Effector memory CD8-positive, alpha-beta T cell (primary cell): ENCODE measurements at regions not wholly inside any gene's neighbourhood (a gene's known extent, or its start where the extent isn't known, plus 50 kb on each side); places are given as distances from the start of the nearest gene placed in this dataset.

Source experiments
- ATAC-seq: fragments of 150-1000 bp; cut with Tn5 transposase; replicated peaks from 2 replicates; pipeline ENCODE4 v1.10.0; 2021; ENCODE audit warnings: mild to moderate bottlenecking, moderate library complexity
- DNase-seq, 3 experiments: peaks; one replicate each; pipeline ENCODE4 v3.0.0; 2021
- H3K27ac Mint-ChIP-seq, 2 donors: one replicate each; pipeline ENCODE4 v1.8.0; 2022; ENCODE audit warnings: mild to moderate bottlenecking in 2 of 2, mixed read lengths in 2 of 2, moderate library complexity in 2 of 2
- H3K27me3 Mint-ChIP-seq, 2 donors: one replicate each; pipeline ENCODE4 v1.8.0; 2022; ENCODE audit warnings: mixed read lengths in 2 of 2
- H3K36me3 Mint-ChIP-seq: one replicate; pipeline ENCODE4 v1.8.0; 2022; ENCODE audit warnings: mild to moderate bottlenecking, moderate library complexity, mixed read lengths; ENCODE audit not compliant: insufficient read depth
- H3K4me1 Mint-ChIP-seq, 2 donors: one replicate each; pipeline ENCODE4 v1.8.0; 2022; ENCODE audit warnings: low read depth in 2 of 2, mixed read lengths in 2 of 2
- H3K4me3 Mint-ChIP-seq, 2 donors: one replicate each; pipeline ENCODE4 v1.8.0; 2022; ENCODE audit warnings: mild to moderate bottlenecking in 2 of 2, mixed read lengths in 2 of 2, moderate library complexity in 2 of 2
- H3K9me3 Mint-ChIP-seq, 2 donors: one replicate each; pipeline ENCODE4 v1.8.0; 2022; ENCODE audit warnings: mixed read lengths in 2 of 2

GRCh38 chr3:17979252-17979651, 236.8 kb upstream of the TBC1D5 start:
- no peaks in the 10 kb centered on the region for H3K4me1 Mint-ChIP-seq

GRCh38 chr3:17974206-17974841, 231.9 kb upstream of the TBC1D5 start:
- Mint-ChIP-seq H3K36me3 (no peaks in the 10 kb centered on the region), H3K4me1 (no peaks in the 10 kb centered on the region), H3K27ac (no peak overlapping the region), H3K4me3 (no peak overlapping the region), H3K9me3 (no peaks in the 10 kb centered on the region), H3K27me3 (peaks cover 10 to 19% of the 10 kb centered on the region in 2 donors)
- no peak for DNase-seq
- ATAC-seq: no peak

More at GRCh38 chr3:17979252-17979651, 236.8 kb upstream of the TBC1D5 start:
- Mint-ChIP-seq H3K36me3 (no peaks in the 10 kb centered on the region), H3K27me3 (peaks cover 28 to 43% of the 10 kb centered on the region in 2 donors), H3K27ac (no peak overlapping the region), H3K9me3 (no peaks in the 10 kb centered on the region), H3K4me3 (no peak overlapping the region)
- ATAC-seq: no peak
- no peak for DNase-seq

DNA sequence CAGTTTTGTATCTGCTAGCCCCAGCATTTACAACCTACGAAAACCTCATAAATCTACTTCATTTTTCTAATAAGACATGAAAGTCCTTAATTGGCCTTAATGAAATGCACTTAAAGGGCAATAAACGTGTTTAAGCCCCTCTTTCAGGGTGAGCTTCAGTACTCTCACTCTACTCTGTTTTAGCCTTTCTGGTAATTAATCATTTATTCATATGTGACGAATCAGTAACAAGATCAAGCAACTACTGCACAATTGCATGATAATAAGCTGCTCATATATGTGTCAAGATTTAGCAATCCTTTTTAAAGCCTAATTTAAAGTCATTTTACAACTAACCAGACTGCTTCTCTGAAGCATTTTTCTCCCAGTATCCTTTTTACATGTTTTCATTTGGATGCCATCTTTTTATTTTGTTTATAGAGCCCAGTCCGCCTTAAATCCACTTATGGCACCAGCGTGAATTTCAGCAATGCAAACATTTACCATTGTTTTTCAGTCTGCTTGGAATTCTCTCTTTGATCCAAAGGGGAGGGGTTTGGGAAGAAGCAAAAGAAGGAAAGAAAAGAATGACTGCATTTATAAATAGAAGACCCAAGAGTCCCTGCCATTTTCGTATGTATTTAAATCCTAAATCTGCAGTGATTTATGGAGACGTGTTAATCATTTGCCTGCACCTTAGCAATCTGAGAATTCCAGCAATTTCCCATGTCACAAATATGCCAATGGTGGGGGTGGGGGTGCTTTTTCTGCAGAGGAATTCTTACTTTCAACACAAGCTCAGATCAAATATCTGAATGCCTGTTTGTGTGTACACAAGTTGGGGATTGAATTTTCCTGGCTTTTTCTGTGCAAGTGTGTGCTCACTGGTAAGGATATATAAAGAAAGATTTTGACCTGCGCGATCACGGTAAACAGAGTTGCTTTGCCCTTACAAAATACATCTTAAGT, 230.8 kb upstream of the TBC1D5 start:
- DNase-seq (no peak), ATAC-seq (no peak)
- Mint-ChIP-seq H3K4me3 (no peak overlapping the region), H3K4me1 (no peaks in the 10 kb centered on the region), H3K9me3 (no peaks in the 10 kb centered on the region), H3K27me3 (peaks cover 16 to 17% of the 10 kb centered on the region in 2 donors), H3K27ac (no peak overlapping the region), H3K36me3 (no peaks in the 10 kb centered on the region)

GRCh38 chr3:17972476-17972875, 230.0 kb upstream of the TBC1D5 start:
- ATAC-seq (no peak), DNase-seq (no peak)
- H3K27ac Mint-ChIP-seq: no peak overlapping the region
- no peaks in the 10 kb centered on the region for H3K4me1 Mint-ChIP-seq
- H3K9me3 Mint-ChIP-seq: no peaks in the 10 kb centered on the region
- peaks cover 16 to 17% of the 10 kb centered on the region in 2 donors for H3K27me3 Mint-ChIP-seq
- H3K36me3 Mint-ChIP-seq: no peaks in the 10 kb centered on the region
- H3K4me3 Mint-ChIP-seq: no peak overlapping the region

DNA sequence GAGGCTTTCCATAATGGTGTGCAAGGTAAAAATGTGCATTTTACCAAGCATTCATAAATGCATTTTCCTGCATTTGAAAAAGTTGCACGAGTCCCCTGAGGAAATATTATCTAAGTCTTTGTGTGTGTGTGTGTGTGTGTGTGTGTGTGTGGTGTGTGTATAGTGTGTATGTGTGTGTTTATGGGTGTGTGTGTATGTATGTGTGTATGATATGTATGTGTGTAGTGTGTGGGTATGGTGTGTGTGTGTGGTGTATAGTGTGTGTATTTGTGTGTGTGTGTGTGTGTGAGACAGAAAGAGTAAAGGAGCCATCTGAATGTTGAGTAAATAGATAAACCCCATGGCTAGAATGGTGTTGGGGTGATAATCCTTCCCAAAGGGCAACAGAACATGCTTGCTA, 229.6 kb upstream of the TBC1D5 start:
- H3K27ac Mint-ChIP-seq: no peak overlapping the region
- no peak overlapping the region for H3K4me3 Mint-ChIP-seq
- H3K9me3 Mint-ChIP-seq: no peaks in the 10 kb centered on the region
- H3K36me3 Mint-ChIP-seq: no peaks in the 10 kb centered on the region
- ATAC-seq (no peak), DNase-seq (no peak)
- H3K4me1 Mint-ChIP-seq: no peaks in the 10 kb centered on the region
- peaks cover 16 to 20% of the 10 kb centered on the region in 2 donors for H3K27me3 Mint-ChIP-seq

DNA sequence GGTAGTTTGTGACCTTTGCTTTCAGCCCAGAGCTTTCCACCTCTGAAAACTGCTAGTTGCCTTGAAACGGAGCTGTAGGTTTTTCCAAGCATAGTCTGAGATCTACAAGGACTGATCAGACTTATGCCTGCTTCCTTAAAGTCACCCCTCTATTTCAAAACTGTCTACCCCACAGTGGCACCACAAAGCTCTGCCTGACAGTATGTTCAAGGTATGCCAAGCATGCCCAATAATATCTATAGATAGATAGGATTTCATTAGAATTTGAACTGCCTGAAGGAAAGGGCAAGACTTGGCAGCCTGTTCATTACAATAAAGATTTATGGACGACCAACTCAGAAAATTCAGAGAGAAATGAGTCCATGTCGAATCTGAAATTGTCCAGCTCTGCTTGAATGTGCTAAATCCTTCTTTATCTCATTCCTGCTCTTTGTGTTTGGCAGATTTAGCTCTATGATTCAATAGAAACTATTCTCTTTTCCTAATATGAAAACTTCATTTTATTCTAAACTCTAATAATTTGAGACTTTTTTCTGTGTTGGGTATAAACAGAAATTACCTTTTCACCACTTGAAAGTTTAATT, 227.6 kb upstream of the TBC1D5 start:
- ATAC-seq: no peak
- no peak for DNase-seq
- Mint-ChIP-seq H3K27me3 (peaks cover 16 to 21% of the 10 kb centered on the region in 2 donors), H3K36me3 (no peaks in the 10 kb centered on the region), H3K27ac (no peak overlapping the region), H3K9me3 (no peaks in the 10 kb centered on the region), H3K4me3 (no peak overlapping the region), H3K4me1 (no peaks in the 10 kb centered on the region)

DNA sequence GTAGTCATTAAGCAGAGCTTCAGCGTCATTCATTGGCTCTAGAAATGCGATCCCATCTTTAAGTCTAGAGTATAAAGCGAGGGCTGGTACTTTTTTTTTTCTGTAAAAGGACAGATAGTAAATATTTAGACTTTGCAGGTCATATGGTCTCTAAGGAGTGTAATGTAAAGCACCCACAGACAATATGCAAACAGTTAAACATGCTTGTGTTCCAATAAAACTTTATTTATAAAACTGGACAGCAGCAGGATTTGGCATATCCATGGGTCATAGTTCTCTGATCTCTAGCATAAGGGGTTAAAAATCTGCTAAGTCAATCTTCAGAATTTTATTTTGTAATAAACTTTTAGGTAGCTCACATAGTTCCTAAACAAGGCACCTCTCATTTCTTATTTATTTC, 226.8 kb upstream of the TBC1D5 start:
- DNase-seq: no peak
- Mint-ChIP-seq H3K4me1 (no peaks in the 10 kb centered on the region), H3K27me3 (peaks cover 16 to 21% of the 10 kb centered on the region in 2 donors), H3K36me3 (no peaks in the 10 kb centered on the region), H3K4me3 (no peak overlapping the region), H3K27ac (no peak overlapping the region), H3K9me3 (no peaks in the 10 kb centered on the region)
- no peak for ATAC-seq

GRCh38 chr3:17967953-17968607, 225.6 kb upstream of the TBC1D5 start:
- H3K4me1 Mint-ChIP-seq: peaks cover 0 to 3% of the 10 kb centered on the region in 2 donors
- no peaks in the 10 kb centered on the region for H3K9me3 Mint-ChIP-seq
- peaks cover 12 to 21% of the 10 kb centered on the region in 2 donors for H3K27me3 Mint-ChIP-seq
- no peak overlapping the region for H3K27ac Mint-ChIP-seq
- H3K4me3 Mint-ChIP-seq: no peak overlapping the region
- DNase-seq: no peak
- no peaks in the 10 kb centered on the region for H3K36me3 Mint-ChIP-seq
- ATAC-seq: no peak

GRCh38 chr3:17967111-17967510, 224.7 kb upstream of the TBC1D5 start:
- Mint-ChIP-seq H3K36me3 (no peaks in the 10 kb centered on the region), H3K27ac (no peak overlapping the region), H3K27me3 (peaks cover 10 to 21% of the 10 kb centered on the region in 2 donors), H3K9me3 (no peaks in the 10 kb centered on the region), H3K4me1 (peaks cover 0 to 3% of the 10 kb centered on the region in 2 donors), H3K4me3 (no peak overlapping the region)
- DNase-seq (no peak), ATAC-seq (no peak)

GRCh38 chr3:17965331-17965730, 222.9 kb upstream of the TBC1D5 start:
- peaks cover 10 to 21% of the 10 kb centered on the region in 2 donors for H3K27me3 Mint-ChIP-seq
- no peak overlapping the region for H3K27ac Mint-ChIP-seq
- peaks cover 0 to 3% of the 10 kb centered on the region in 2 donors for H3K4me1 Mint-ChIP-seq
- H3K9me3 Mint-ChIP-seq: no peaks in the 10 kb centered on the region
- H3K4me3 Mint-ChIP-seq: no peak overlapping the region
- no peak for DNase-seq
- no peaks in the 10 kb centered on the region for H3K36me3 Mint-ChIP-seq
- ATAC-seq: no peak

GRCh38 chr3:17964108-17964507, 221.7 kb upstream of the TBC1D5 start:
- peaks cover 0 to 3% of the 10 kb centered on the region in 2 donors for H3K4me1 Mint-ChIP-seq
- no peak overlapping the region for H3K27ac Mint-ChIP-seq
- no peak for DNase-seq
- no peak overlapping the region for H3K4me3 Mint-ChIP-seq
- ATAC-seq: no peak
- peaks cover 10 to 16% of the 10 kb centered on the region in 2 donors for H3K27me3 Mint-ChIP-seq
- H3K9me3 Mint-ChIP-seq: no peaks in the 10 kb centered on the region
- no peaks in the 10 kb centered on the region for H3K36me3 Mint-ChIP-seq

GRCh38 chr3:17955411-17955810, 213.0 kb upstream of the TBC1D5 start:
- Mint-ChIP-seq H3K27me3 (peaks cover 19% of the 10 kb centered on the region in 2 donors), H3K36me3 (no peaks in the 10 kb centered on the region), H3K9me3 (peaks cover 0 to 2% of the 10 kb centered on the region in 2 donors), H3K4me3 (no peak overlapping the region), H3K27ac (no peak overlapping the region), H3K4me1 (no peaks in the 10 kb centered on the region)
- DNase-seq: no peak
- ATAC-seq: no peak

GRCh38 chr3:17954801-17955200, 212.4 kb upstream of the TBC1D5 start:
- Mint-ChIP-seq H3K9me3 (peaks cover 0 to 2% of the 10 kb centered on the region in 2 donors), H3K4me3 (no peak overlapping the region), H3K27me3 (peaks cover 15 to 19% of the 10 kb centered on the region in 2 donors), H3K27ac (no peak overlapping the region), H3K36me3 (no peaks in the 10 kb centered on the region), H3K4me1 (no peaks in the 10 kb centered on the region)
- DNase-seq (no peak), ATAC-seq (no peak)
